HepG2 (cell line): ENCODE measurements at regions not wholly inside any gene's neighbourhood (a gene's known extent, or its start where the extent isn't known, plus 50 kb on each side); places are given as distances from the start of the nearest gene placed in this dataset.

Experiments used
- AKAP8 ChIP-seq: sonication (generic); formaldehyde crosslinking; IDR thresholded peaks from 2 replicates; pipeline ENCODE4 v1.5.1; 2020; ENCODE audit warnings: mild to moderate bottlenecking, missing genetic modification reagents
- CHCHD3 ChIP-seq: sonication (generic); formaldehyde crosslinking; IDR thresholded peaks from 2 replicates; pipeline ENCODE4 v1.8.0; 2022; ENCODE audit warnings: mild to moderate bottlenecking, missing genetic modification reagents, moderate library complexity
- HNRNPL ChIP-seq: fragments of 200-400 bp; formaldehyde crosslinking; IDR thresholded peaks from 2 replicates; pipeline ENCODE4 v1.6.1; 2017; ENCODE audit warnings: mild to moderate bottlenecking, low read depth, low read length
- KAT8 ChIP-seq: IDR thresholded peaks from 2 replicates; pipeline ENCODE4 v1.6.1; 2016; ENCODE audit warnings: missing genetic modification reagents, missing compliant biosample characterization
- RFXANK ChIP-seq: IDR thresholded peaks from 2 replicates; pipeline ENCODE4 v1.6.1; 2016
- TOE1 ChIP-seq: sonication (generic); formaldehyde crosslinking; IDR thresholded peaks from 2 replicates; pipeline ENCODE4 v1.4.0; 2020; ENCODE audit warnings: mild to moderate bottlenecking, missing genetic modification reagents
- ZFX ChIP-seq: sonication (generic); formaldehyde crosslinking; IDR thresholded peaks from 2 replicates; pipeline ENCODE4 v1.4.0; 2020; ENCODE audit warnings: mild to moderate bottlenecking, low read depth, missing genetic modification reagents, moderate library complexity
- ZNF251 ChIP-seq: sonication (generic); formaldehyde crosslinking; IDR thresholded peaks from 2 replicates; pipeline ENCODE4 v1.9.0; 2021; ENCODE audit warnings: mild to moderate bottlenecking, missing genetic modification reagents
- ZNF367 ChIP-seq: sonication (generic); formaldehyde crosslinking; IDR thresholded peaks from 2 replicates; pipeline ENCODE4 v1.4.0; 2020; ENCODE audit warnings: missing genetic modification reagents, borderline replicate concordance
- ZNF441 ChIP-seq: sonication (generic); formaldehyde crosslinking; IDR thresholded peaks from 2 replicates; pipeline ENCODE4 v1.7.0; 2021; ENCODE audit warnings: missing genetic modification reagents, borderline replicate concordance
- ZNF564 ChIP-seq: sonication (generic); formaldehyde crosslinking; IDR thresholded peaks from 2 replicates; pipeline ENCODE4 v1.8.1; 2023; ENCODE audit warnings: mild to moderate bottlenecking, missing genetic modification reagents
- ZNF567 ChIP-seq: sonication (generic); formaldehyde crosslinking; IDR thresholded peaks from 2 replicates; pipeline ENCODE4 v1.8.1; 2023; ENCODE audit warnings: mild to moderate bottlenecking, missing genetic modification reagents, borderline replicate concordance
- TF ChIP-seq, protein P1 (sequence below): sonication (generic); formaldehyde crosslinking; IDR thresholded peaks from 2 replicates; pipeline ENCODE4 v1.8.0; 2023; ENCODE audit warnings: mild to moderate bottlenecking, missing genetic modification reagents
- TF ChIP-seq, protein P2 (sequence below): sonication (generic); formaldehyde crosslinking; IDR thresholded peaks from 2 replicates; pipeline ENCODE4 v1.9.0; 2021; ENCODE audit warnings: mild to moderate bottlenecking, missing genetic modification reagents
- TF ChIP-seq, protein P3 (sequence below): sonication (generic); formaldehyde crosslinking; conservative IDR thresholded peaks from 2 replicates; pipeline ENCODE4 v1.4.0; 2020; ENCODE audit warnings: missing genetic modification reagents

- TF ChIP-seq, protein P1, sequence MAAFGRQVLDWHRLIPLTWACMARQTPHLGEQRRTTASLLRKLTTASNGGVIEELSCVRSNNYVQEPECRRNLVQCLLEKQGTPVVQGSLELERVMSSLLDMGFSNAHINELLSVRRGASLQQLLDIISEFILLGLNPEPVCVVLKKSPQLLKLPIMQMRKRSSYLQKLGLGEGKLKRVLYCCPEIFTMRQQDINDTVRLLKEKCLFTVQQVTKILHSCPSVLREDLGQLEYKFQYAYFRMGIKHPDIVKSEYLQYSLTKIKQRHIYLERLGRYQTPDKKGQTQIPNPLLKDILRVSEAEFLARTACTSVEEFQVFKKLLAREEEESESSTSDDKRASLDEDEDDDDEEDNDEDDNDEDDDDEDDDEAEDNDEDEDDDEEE (CRISPR knock-in tag): no peak
- TF ChIP-seq TOE1 (no peak), ZFX (CRISPR knock-in tag) (no peak), RFXANK (CRISPR knock-in tag) (no peak), AKAP8 (no peak), ZNF367 (CRISPR knock-in tag) (no peak), CHCHD3 (CRISPR knock-in tag) (no peak), ZNF251 (no peak), ZNF567 (CRISPR knock-in tag) (no peak), KAT8 (CRISPR knock-in tag) (peak; percentile 71), ZNF441 (CRISPR knock-in tag) (no peak), ZNF564 (CRISPR knock-in tag) (no peak), HNRNPL (no peak)
- TF ChIP-seq, protein P2, sequence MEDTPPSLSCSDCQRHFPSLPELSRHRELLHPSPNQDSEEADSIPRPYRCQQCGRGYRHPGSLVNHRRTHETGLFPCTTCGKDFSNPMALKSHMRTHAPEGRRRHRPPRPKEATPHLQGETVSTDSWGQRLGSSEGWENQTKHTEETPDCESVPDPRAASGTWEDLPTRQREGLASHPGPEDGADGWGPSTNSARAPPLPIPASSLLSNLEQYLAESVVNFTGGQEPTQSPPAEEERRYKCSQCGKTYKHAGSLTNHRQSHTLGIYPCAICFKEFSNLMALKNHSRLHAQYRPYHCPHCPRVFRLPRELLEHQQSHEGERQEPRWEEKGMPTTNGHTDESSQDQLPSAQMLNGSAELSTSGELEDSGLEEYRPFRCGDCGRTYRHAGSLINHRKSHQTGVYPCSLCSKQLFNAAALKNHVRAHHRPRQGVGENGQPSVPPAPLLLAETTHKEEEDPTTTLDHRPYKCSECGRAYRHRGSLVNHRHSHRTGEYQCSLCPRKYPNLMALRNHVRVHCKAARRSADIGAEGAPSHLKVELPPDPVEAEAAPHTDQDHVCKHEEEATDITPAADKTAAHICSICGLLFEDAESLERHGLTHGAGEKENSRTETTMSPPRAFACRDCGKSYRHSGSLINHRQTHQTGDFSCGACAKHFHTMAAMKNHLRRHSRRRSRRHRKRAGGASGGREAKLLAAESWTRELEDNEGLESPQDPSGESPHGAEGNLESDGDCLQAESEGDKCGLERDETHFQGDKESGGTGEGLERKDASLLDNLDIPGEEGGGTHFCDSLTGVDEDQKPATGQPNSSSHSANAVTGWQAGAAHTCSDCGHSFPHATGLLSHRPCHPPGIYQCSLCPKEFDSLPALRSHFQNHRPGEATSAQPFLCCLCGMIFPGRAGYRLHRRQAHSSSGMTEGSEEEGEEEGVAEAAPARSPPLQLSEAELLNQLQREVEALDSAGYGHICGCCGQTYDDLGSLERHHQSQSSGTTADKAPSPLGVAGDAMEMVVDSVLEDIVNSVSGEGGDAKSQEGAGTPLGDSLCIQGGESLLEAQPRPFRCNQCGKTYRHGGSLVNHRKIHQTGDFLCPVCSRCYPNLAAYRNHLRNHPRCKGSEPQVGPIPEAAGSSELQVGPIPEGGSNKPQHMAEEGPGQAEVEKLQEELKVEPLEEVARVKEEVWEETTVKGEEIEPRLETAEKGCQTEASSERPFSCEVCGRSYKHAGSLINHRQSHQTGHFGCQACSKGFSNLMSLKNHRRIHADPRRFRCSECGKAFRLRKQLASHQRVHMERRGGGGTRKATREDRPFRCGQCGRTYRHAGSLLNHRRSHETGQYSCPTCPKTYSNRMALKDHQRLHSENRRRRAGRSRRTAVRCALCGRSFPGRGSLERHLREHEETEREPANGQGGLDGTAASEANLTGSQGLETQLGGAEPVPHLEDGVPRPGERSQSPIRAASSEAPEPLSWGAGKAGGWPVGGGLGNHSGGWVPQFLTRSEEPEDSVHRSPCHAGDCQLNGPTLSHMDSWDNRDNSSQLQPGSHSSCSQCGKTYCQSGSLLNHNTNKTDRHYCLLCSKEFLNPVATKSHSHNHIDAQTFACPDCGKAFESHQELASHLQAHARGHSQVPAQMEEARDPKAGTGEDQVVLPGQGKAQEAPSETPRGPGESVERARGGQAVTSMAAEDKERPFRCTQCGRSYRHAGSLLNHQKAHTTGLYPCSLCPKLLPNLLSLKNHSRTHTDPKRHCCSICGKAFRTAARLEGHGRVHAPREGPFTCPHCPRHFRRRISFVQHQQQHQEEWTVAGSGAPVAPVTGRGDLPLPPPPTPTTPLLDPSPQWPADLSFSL (CRISPR knock-in tag): no peak
- TF ChIP-seq, protein P3, sequence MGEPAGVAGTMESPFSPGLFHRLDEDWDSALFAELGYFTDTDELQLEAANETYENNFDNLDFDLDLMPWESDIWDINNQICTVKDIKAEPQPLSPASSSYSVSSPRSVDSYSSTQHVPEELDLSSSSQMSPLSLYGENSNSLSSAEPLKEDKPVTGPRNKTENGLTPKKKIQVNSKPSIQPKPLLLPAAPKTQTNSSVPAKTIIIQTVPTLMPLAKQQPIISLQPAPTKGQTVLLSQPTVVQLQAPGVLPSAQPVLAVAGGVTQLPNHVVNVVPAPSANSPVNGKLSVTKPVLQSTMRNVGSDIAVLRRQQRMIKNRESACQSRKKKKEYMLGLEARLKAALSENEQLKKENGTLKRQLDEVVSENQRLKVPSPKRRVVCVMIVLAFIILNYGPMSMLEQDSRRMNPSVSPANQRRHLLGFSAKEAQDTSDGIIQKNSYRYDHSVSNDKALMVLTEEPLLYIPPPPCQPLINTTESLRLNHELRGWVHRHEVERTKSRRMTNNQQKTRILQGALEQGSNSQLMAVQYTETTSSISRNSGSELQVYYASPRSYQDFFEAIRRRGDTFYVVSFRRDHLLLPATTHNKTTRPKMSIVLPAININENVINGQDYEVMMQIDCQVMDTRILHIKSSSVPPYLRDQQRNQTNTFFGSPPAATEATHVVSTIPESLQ: no peak
Observed at GRCh38 chr6:140380427-140381218, 1006.2 kb upstream of the CITED2 start (continued).
